SK-N-SH treated with all-trans-retinoic acid at 6 μM for 48 hours (cell line): ENCODE measurements at regions not wholly inside any gene's neighbourhood (a gene's known extent, or its start where the extent isn't known, plus 50 kb on each side); places are given as distances from the start of the nearest gene placed in this dataset.

Experiments used
- ATAC-seq: fragments of 200-7000 bp; cut with Tn5 transposase; 3 replicates; pipeline ENCODE4 v1.9.1; 2020; ENCODE audit warnings: mild to moderate bottlenecking, moderate library complexity
- ARNTL ChIP-seq: fragments of 450-650 bp; formaldehyde crosslinking; IDR thresholded peaks from 2 replicates; pipeline ENCODE4 v1.5.0; 2020; ENCODE audit warnings: low read depth, mild to moderate bottlenecking, moderate library complexity, borderline replicate concordance
- BACH2 ChIP-seq: fragments of 250-450 bp; sonication (Bioruptor Pico); IDR thresholded peaks from 2 replicates; pipeline ENCODE4 v1.9.0; 2021; ENCODE audit warnings: mild to moderate bottlenecking, borderline replicate concordance
- CSDC2 ChIP-seq: fragments of 250-450 bp; sonication (Bioruptor Pico); IDR thresholded peaks from 2 replicates; pipeline ENCODE4 v1.5.0; 2020; ENCODE audit warnings: mild to moderate bottlenecking, moderate library complexity
- ESRRG ChIP-seq: fragments of 250-450 bp; sonication (Bioruptor Pico); IDR thresholded peaks from 2 replicates; pipeline ENCODE4 v1.6.1; 2021; ENCODE audit warnings: mild to moderate bottlenecking
- GLIS3 ChIP-seq: fragments of 250-450 bp; sonication (Bioruptor Pico); IDR thresholded peaks from 2 replicates; pipeline ENCODE4 v1.5.0; 2020; ENCODE audit warnings: mild to moderate bottlenecking, moderate library complexity
- ISL1 ChIP-seq: fragments of 250-450 bp; sonication (Bioruptor Pico); IDR thresholded peaks from 2 replicates; pipeline ENCODE4 v2.1.2; 2022; ENCODE audit warnings: mild to moderate bottlenecking, moderate library complexity
- OSR1 ChIP-seq: fragments of 250-450 bp; sonication (Bioruptor Pico); IDR thresholded peaks from 2 replicates; pipeline ENCODE4 v1.8.0; 2022; ENCODE audit warnings: moderate library complexity, mild to moderate bottlenecking, inconsistent platforms
- PPARA ChIP-seq: fragments of 250-450 bp; sonication (Bioruptor Pico); IDR thresholded peaks from 2 replicates; pipeline ENCODE4 v1.5.0; 2020; ENCODE audit warnings: mild to moderate bottlenecking, borderline replicate concordance
- RARB ChIP-seq: fragments of 250-450 bp; sonication (Bioruptor Pico); IDR thresholded peaks from 2 replicates; pipeline ENCODE4 v1.8.0; 2021; ENCODE audit warnings: mild to moderate bottlenecking, moderate library complexity
- TCF4 ChIP-seq: fragments of 250-450 bp; sonication (Bioruptor Pico); IDR thresholded peaks from 2 replicates; pipeline ENCODE4 v1.8.0; 2021; ENCODE audit warnings: mild to moderate bottlenecking, moderate library complexity, borderline replicate concordance
- TOX ChIP-seq: fragments of 250-450 bp; sonication (Bioruptor Pico); IDR thresholded peaks from 2 replicates; pipeline ENCODE4 v1.8.0; 2021; ENCODE audit warnings: mild to moderate bottlenecking, moderate library complexity, borderline replicate concordance
- ZC3H10 ChIP-seq: fragments of 250-450 bp; sonication (Bioruptor Pico); IDR thresholded peaks from 2 replicates; pipeline ENCODE4 v1.5.1; 2021; ENCODE audit warnings: mild to moderate bottlenecking, moderate library complexity
- ZFP3 ChIP-seq: fragments of 250-450 bp; sonication (Bioruptor Pico); IDR thresholded peaks from 2 replicates; pipeline ENCODE4 v1.5.0; 2020; ENCODE audit warnings: mild to moderate bottlenecking, moderate library complexity
- ZFP30 ChIP-seq: fragments of 450-650 bp; formaldehyde crosslinking; IDR thresholded peaks from 2 replicates; pipeline ENCODE4 v1.5.0; 2022; ENCODE audit warnings: mild to moderate bottlenecking, moderate library complexity
- ZNF565 ChIP-seq: fragments of 450-650 bp; formaldehyde crosslinking; conservative IDR thresholded peaks from 2 replicates; pipeline ENCODE4 v1.5.0; 2020; ENCODE audit warnings: low read depth, mild to moderate bottlenecking, moderate library complexity
- ZNF70 ChIP-seq: fragments of 450-650 bp; formaldehyde crosslinking; IDR thresholded peaks from 2 replicates; pipeline ENCODE4 v1.5.0; 2020; ENCODE audit warnings: mild to moderate bottlenecking, moderate library complexity
- TF ChIP-seq, protein P1 (sequence below): fragments of 250-450 bp; sonication (Bioruptor Pico); IDR thresholded peaks from 2 replicates; pipeline ENCODE4 v1.5.1; 2020; ENCODE audit warnings: low read depth, mild to moderate bottlenecking, moderate library complexity
- TF ChIP-seq, protein P2 (sequence below): fragments of 250-450 bp; sonication (Bioruptor Pico); IDR thresholded peaks from 2 replicates; pipeline ENCODE4 v1.8.0; 2020; ENCODE audit warnings: mild to moderate bottlenecking, moderate library complexity, borderline replicate concordance
- TF ChIP-seq, protein P3 (sequence below): fragments of 250-450 bp; sonication (Bioruptor Pico); IDR thresholded peaks from 2 replicates; pipeline ENCODE4 v1.5.1; 2021; ENCODE audit warnings: mild to moderate bottlenecking, moderate library complexity
- TF ChIP-seq, protein P4 (sequence below): fragments of 250-450 bp; sonication (Bioruptor Pico); IDR thresholded peaks from 2 replicates; pipeline ENCODE4 v1.5.0; 2020; ENCODE audit warnings: mild to moderate bottlenecking, moderate library complexity

DNA sequence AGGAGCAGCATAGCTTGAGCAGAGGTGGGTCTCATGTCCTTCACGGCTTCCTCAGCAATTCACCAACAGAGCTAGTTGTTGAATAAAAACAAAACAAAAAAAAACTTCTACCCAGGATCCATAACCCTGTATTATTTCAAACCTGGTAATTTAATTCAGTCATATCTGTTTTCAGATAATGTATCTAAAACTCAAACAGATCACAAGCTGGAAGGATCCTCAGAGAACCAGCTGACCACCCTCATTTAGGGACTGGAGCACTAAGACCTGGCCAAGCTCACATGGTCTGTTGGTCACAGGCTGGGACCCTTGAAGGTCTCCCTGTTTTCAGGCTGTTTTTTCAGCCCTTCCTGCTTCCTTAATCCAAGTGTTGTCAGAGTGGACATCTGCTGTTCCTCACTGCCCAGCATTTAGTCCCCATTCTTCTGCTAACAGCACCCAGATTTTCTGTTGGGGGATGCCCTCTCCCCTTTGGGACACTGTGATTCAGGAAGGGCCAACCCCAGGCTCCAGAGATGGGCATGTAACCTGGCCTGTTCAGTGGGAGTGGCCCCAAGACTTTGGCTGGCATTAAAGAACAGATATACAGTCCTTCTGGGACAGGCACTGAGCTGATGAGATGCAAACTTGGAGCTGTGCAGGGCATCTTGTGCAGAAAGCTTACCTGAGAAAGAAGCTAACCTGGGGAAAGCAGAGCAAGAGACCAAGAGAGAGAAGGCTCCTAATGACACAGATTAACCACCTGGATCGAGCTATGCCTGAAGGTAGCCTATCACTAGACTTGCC, 78.8 kb upstream of the SPATA12 start:
- peak; percentile 63; the same call in 1 of the 2 replicates for TF ChIP-seq TCF4 (CRISPR knock-in tag)
- no peak for TF ChIP-seq PPARA (CRISPR knock-in tag)
- TF ChIP-seq ZC3H10: no peak
- ATAC-seq: no peak

DNA sequence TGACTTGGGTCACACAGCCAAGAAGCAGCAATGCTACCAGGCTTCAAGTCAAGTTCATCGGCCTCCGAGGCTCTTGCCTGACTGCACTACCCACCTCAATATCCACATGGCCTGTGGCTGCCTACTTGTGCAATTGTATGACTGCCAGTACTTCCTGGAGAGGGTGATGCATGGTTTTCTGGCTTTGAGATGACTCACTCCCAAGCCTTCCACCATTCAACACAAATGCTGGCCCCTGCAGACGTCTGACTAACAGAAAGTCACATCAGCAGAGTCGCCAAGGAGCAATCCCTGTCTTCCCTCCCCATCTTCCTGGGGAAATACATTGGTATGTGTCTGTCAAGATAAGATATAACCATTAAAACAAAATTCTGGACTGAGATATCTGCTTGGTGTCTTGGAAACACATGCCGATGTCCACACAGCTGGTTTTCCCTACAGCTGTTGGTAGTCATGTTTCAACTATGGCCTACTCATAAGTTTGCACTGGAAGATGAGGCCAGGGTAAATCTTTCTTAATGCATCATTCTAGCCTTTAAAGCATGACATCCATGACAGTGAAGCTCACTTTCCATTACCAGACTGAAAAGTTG, 79.6 kb upstream of the SPATA12 start:
- peak; percentile 87 for ATAC-seq

DNA sequence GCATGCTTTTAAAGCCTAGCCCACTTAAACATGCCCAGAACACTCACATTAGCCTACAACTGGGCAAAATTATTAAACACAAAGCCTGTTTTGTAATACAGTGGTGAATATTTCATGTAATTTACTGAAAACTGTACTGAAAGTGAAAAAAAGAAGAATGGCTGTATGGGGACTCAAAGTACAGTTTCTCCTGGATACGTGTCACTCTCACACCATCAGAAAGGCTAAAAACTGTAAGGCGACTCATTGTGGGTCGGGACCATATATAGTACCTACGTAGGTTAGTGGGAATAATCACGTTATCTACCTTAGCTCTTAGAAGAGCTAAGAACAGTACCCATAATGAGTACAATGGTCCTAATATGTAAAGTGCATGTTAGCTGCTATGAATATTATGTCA, 80.2 kb upstream of the SPATA12 start:
- TF ChIP-seq TCF4 (CRISPR knock-in tag): no peak
- TF ChIP-seq ARNTL (CRISPR knock-in tag): no peak
- TF ChIP-seq, protein P1, sequence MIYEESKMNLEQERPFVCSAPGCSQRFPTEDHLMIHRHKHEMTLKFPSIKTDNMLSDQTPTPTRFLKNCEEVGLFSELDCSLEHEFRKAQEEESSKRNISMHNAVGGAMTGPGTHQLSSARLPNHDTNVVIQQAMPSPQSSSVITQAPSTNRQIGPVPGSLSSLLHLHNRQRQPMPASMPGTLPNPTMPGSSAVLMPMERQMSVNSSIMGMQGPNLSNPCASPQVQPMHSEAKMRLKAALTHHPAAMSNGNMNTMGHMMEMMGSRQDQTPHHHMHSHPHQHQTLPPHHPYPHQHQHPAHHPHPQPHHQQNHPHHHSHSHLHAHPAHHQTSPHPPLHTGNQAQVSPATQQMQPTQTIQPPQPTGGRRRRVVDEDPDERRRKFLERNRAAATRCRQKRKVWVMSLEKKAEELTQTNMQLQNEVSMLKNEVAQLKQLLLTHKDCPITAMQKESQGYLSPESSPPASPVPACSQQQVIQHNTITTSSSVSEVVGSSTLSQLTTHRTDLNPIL (CRISPR knock-in tag): no peak
- ATAC-seq: no peak

More for the DNA sequence above, 79.6 kb upstream of the SPATA12 start:
- TF ChIP-seq OSR1 (CRISPR knock-in tag) (no peak), ZFP3 (CRISPR knock-in tag) (peak; percentile 79; the same call in 1 of the 2 replicates), ZNF70 (CRISPR knock-in tag) (no peak), PPARA (CRISPR knock-in tag) (no peak), ISL1 (CRISPR knock-in tag) (peak; percentile 41; the same call in 1 of the 2 replicates), ZNF565 (CRISPR knock-in tag) (no peak), CSDC2 (CRISPR knock-in tag) (peak; percentile 57; the same call in 1 of the 2 replicates), ZFP30 (no peak), ZC3H10 (no peak)
- TF ChIP-seq, protein P2, sequence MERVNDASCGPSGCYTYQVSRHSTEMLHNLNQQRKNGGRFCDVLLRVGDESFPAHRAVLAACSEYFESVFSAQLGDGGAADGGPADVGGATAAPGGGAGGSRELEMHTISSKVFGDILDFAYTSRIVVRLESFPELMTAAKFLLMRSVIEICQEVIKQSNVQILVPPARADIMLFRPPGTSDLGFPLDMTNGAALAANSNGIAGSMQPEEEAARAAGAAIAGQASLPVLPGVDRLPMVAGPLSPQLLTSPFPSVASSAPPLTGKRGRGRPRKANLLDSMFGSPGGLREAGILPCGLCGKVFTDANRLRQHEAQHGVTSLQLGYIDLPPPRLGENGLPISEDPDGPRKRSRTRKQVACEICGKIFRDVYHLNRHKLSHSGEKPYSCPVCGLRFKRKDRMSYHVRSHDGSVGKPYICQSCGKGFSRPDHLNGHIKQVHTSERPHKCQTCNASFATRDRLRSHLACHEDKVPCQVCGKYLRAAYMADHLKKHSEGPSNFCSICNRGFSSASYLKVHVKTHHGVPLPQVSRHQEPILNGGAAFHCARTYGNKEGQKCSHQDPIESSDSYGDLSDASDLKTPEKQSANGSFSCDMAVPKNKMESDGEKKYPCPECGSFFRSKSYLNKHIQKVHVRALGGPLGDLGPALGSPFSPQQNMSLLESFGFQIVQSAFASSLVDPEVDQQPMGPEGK: no peak

DNA sequence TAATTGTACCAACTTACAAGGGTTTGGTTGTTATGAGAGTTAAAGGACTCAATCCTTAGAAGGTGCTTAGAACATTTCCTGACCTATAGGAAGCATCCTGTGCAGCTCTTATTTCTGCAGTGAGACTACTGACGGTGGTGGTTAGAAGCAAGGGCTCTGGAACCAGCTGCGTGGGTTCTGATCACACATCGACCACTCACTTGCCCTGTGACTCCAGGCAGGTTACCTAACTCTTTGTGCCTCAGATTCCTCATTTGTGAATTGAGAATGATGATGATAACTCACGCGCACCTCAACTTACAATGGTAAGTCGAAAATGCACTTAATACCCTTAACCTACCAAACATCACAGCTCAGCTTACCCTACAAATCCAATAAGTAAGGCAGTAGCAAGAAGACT, 80.7 kb upstream of the SPATA12 start:
- no peak for ATAC-seq

DNA sequence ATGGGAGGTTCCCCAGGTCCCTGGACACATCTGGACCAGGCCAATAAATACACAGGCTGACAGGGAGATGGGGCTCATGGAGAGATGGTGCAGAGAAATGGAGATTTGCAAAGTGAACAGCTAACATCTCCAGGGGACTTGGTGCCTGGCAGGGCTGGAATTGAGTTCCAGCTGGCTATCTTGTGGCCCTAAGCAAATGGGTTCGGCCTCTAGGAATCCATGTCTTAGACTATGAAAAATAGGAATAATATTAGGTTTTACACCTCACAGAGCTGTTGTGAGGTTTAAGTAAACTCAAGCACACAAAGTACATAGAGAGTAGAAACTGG, 82.9 kb upstream of the SPATA12 start:
- 0 out of 3 replicates have a peak, but pooled peaks have one; percentile 6 for ATAC-seq
- TF ChIP-seq ESRRG: no peak
- no peak for TF ChIP-seq ARNTL (CRISPR knock-in tag)
- TF ChIP-seq RARB: no peak
- no peak for TF ChIP-seq TOX (CRISPR knock-in tag)
- no peak for TF ChIP-seq ZNF565 (CRISPR knock-in tag)
- TF ChIP-seq ISL1 (CRISPR knock-in tag): no peak
- no peak for TF ChIP-seq TCF4 (CRISPR knock-in tag)
- TF ChIP-seq CSDC2 (CRISPR knock-in tag): no peak
- no peak for TF ChIP-seq ZNF70 (CRISPR knock-in tag)
- TF ChIP-seq BACH2: no peak
- TF ChIP-seq ZC3H10: no peak
- no peak for TF ChIP-seq OSR1 (CRISPR knock-in tag)
- no peak for TF ChIP-seq PPARA (CRISPR knock-in tag)
- TF ChIP-seq GLIS3 (CRISPR knock-in tag): no peak
- TF ChIP-seq, protein P3, sequence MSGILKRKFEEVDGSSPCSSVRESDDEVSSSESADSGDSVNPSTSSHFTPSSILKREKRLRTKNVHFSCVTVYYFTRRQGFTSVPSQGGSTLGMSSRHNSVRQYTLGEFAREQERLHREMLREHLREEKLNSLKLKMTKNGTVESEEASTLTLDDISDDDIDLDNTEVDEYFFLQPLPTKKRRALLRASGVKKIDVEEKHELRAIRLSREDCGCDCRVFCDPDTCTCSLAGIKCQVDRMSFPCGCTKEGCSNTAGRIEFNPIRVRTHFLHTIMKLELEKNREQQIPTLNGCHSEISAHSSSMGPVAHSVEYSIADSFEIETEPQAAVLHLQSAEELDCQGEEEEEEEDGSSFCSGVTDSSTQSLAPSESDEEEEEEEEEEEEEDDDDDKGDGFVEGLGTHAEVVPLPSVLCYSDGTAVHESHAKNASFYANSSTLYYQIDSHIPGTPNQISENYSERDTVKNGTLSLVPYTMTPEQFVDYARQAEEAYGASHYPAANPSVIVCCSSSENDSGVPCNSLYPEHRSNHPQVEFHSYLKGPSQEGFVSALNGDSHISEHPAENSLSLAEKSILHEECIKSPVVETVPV (CRISPR knock-in tag): no peak
- no peak for TF ChIP-seq ZFP30

More for the DNA sequence above, 80.7 kb upstream of the SPATA12 start:
- TF ChIP-seq OSR1 (CRISPR knock-in tag): no peak
- TF ChIP-seq, protein P1 (CRISPR knock-in tag): no peak
- TF ChIP-seq ISL1 (CRISPR knock-in tag): no peak
- TF ChIP-seq, protein P4, sequence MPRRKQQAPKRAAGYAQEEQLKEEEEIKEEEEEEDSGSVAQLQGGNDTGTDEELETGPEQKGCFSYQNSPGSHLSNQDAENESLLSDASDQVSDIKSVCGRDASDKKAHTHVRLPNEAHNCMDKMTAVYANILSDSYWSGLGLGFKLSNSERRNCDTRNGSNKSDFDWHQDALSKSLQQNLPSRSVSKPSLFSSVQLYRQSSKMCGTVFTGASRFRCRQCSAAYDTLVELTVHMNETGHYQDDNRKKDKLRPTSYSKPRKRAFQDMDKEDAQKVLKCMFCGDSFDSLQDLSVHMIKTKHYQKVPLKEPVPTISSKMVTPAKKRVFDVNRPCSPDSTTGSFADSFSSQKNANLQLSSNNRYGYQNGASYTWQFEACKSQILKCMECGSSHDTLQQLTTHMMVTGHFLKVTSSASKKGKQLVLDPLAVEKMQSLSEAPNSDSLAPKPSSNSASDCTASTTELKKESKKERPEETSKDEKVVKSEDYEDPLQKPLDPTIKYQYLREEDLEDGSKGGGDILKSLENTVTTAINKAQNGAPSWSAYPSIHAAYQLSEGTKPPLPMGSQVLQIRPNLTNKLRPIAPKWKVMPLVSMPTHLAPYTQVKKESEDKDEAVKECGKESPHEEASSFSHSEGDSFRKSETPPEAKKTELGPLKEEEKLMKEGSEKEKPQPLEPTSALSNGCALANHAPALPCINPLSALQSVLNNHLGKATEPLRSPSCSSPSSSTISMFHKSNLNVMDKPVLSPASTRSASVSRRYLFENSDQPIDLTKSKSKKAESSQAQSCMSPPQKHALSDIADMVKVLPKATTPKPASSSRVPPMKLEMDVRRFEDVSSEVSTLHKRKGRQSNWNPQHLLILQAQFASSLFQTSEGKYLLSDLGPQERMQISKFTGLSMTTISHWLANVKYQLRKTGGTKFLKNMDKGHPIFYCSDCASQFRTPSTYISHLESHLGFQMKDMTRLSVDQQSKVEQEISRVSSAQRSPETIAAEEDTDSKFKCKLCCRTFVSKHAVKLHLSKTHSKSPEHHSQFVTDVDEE: no peak
- TF ChIP-seq ZNF565 (CRISPR knock-in tag): no peak
- no peak for TF ChIP-seq ZNF70 (CRISPR knock-in tag)
- no peak for TF ChIP-seq ESRRG
